BE2C (cell line): ENCODE measurements at regions not wholly inside any gene's neighbourhood (a gene's known extent, or its start where the extent isn't known, plus 50 kb on each side); places are given as distances from the start of the nearest gene placed in this dataset.

ENCODE experiments used
- DNase-seq: peaks from one replicate; pipeline ENCODE4 v3.0.0-alpha.2; 2020
- H3K27me3 ChIP-seq: fragments of 250-450 bp; sonication (Bioruptor Pico); 2 replicates; pipeline ENCODE4 v1.5.1; 2020; ENCODE audit warnings: mild to moderate bottlenecking
- H3K36me3 ChIP-seq: fragments of 250-450 bp; sonication (Bioruptor Pico); 2 replicates; pipeline ENCODE4 v1.5.1; 2020; ENCODE audit warnings: mild to moderate bottlenecking
- H3K4me1 ChIP-seq: fragments of 250-450 bp; sonication (Bioruptor Pico); 2 replicates; pipeline ENCODE4 v1.5.1; 2020
- H3K4me3 ChIP-seq: 2 replicates; pipeline ENCODE4 v1.5.1; 2011; ENCODE audit warnings: low read depth, low read length
- H3K9me3 ChIP-seq: fragments of 250-450 bp; sonication (Bioruptor Pico); 2 replicates; pipeline ENCODE4 v1.5.1; 2020
- CTCF ChIP-seq: IDR thresholded peaks from 2 replicates; pipeline ENCODE4 v1.5.1; 2012; ENCODE audit warnings: mild to moderate bottlenecking, low read depth, low read length

DNA sequence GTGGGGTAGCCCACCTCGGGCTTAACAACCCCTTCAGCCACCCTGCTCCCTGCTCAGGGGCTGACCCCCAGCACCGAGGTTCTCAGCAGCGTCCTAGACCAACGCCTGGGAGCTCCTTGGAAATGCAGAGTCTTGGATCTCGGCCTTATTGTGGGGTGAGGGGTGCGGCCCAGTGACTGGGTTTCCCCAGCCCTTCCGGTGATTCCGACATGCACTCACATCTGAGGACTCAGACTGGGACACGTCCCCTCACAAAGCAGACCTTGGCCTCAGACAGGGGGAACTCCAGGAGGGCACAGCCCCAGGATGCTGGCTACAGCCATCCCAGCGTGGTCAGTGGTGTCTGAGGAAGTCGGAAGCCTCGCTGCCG is 117.7 kb downstream of the RFLNA start:
- peaks cover 30% of the 10 kb centered on the region for H3K36me3 ChIP-seq
- no peaks in the 10 kb centered on the region for H3K27me3 ChIP-seq
- no peak for DNase-seq
- no peaks in the 10 kb centered on the region for H3K9me3 ChIP-seq
- no peak for TF ChIP-seq CTCF
- no peak overlapping the region for H3K4me3 ChIP-seq
- peaks cover 35% of the 10 kb centered on the region for H3K4me1 ChIP-seq

GRCh38 chr12:124411953-124412645 is 117.2 kb downstream of the RFLNA start:
- no peaks in the 10 kb centered on the region for H3K27me3 ChIP-seq
- TF ChIP-seq CTCF: no peak
- H3K36me3 ChIP-seq: peaks cover 26% of the 10 kb centered on the region
- H3K4me3 ChIP-seq: no peak overlapping the region
- no peaks in the 10 kb centered on the region for H3K9me3 ChIP-seq
- H3K4me1 ChIP-seq: peaks cover 35% of the 10 kb centered on the region
- no peak for DNase-seq

DNA sequence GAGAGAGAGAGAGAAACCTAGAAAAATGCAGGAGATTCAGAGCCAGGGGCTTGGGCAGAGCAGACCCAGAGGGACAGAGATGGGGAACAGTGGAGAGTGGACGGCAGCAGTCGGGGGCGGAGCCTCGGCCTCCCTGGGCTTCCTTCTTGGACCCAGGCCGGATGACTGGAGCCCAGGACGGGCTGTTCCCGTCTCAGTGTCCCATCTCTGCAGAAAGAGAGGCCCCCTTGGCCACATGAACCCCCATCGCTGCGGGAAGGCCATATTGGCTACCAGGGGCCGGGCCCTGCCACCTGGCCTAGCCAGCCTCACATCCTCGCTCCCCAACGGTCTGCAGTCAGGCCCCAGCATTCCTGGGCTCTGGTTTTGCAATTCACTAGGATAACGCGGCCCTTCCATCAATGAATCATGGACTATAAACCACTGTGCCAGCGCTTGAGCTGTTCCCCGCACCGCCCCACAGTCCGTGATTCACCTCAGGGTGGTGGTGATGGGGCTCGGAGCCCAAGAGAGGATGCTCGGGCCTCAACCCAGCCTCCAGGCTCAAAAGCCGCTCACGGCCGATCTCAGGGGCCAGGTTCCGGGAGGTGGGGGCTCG is 116.5 kb downstream of the RFLNA start:
- H3K36me3 ChIP-seq: peaks cover 27% of the 10 kb centered on the region
- no peaks in the 10 kb centered on the region for H3K27me3 ChIP-seq
- no peaks in the 10 kb centered on the region for H3K9me3 ChIP-seq
- H3K4me3 ChIP-seq: no peak overlapping the region
- no peak for DNase-seq
- TF ChIP-seq CTCF: no peak
- peaks cover 35% of the 10 kb centered on the region for H3K4me1 ChIP-seq

DNA sequence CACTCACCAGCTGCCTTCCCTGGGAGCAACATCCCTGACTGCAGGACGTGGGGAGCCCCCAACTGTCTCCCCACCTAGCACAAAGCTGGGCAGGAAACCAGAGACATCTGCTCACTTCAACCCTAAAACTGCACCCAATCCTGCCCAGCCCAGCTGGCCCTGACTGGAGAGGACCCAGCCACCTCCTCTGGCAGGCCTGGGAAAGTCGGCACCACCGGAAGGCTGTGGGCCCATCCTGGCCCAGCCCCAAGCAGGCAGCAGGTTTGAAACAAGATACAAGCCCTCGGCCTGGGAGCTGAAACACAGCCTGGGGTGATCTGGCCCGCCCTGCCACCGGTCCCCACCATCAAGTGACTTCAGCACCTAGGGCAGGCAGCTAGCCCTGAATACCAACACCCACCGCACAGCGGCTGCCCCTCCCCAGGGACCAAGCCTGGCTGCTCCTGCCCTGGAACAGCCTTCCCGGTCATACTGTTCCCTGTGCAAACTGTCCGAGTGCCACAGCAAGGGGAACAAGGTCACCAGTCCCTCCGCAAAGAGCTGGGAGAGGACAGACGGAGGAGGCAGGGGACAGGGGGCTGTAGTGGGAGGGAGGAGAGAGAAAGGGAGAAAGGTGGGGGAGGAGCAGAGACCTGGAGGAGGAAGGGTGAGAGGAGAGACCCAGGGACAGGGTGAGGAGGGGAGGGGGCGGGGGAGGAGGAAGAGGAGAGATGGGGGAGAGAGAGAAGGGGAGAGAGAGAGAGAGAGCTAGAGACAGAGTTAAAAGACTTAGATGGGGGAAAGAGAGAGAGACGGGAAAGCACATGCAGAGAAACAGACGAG is 115.7 kb downstream of the RFLNA start:
- Histone ChIP-seq H3K4me1 (peaks cover 35% of the 10 kb centered on the region), H3K27me3 (no peaks in the 10 kb centered on the region), H3K36me3 (peaks cover 29% of the 10 kb centered on the region), H3K4me3 (peak overlapping the region; percentile 17; the same call in 1 of the 2 replicates), H3K9me3 (no peaks in the 10 kb centered on the region)
- no peak for TF ChIP-seq CTCF
- peak; percentile 79 for DNase-seq

DNA sequence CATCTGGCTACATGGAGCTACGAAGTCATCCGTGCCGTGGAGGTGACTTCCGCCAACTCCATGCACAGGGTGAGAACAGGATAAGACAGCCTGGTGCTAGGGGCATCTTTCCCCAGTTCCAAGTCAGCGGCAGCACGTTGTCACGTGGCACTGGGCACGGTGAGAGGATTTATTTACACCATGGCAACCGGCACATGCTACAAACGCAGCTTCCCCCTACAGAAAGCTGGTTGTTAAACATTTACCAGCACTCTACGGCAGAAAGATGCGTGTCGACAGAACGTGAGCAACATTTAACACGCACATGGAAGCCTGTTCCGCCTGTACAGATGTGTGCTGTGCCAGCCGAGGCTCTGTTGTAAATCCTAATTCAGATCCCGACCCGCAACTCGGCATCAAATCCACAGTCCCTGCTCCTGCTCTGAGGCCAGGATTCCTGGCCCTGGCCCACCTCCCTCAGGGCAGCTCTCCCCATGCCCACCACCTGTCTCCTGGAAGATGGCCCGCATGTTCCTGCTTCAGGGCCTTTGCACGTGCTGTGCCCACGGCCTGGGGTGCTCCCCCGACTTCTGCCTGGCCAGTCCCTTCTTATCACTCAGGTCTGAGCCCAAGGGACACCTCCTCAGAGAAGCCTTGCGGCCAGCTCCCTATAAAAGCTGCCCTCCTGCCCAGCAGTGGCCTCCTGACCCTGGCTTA is 114.1 kb downstream of the RFLNA start:
- DNase-seq: no peak
- Histone ChIP-seq H3K9me3 (no peaks in the 10 kb centered on the region), H3K36me3 (peaks cover 25% of the 10 kb centered on the region), H3K4me3 (no peak overlapping the region), H3K4me1 (peaks cover 40% of the 10 kb centered on the region), H3K27me3 (no peaks in the 10 kb centered on the region)
- TF ChIP-seq CTCF: no peak
